Upper lobe of left lung (tissue), 4 donors: ENCODE measurements at regions not wholly inside any gene's neighbourhood (a gene's known extent, or its start where the extent isn't known, plus 50 kb on each side); places are given as distances from the start of the nearest gene placed in this dataset.

Experiments used
- CTCF ChIP-seq, 6 experiments: fragments of 450-650 bp in 4 of 6; fragments of 200-600 bp in 2 of 6; sonication (generic) in 2 of 6; IDR thresholded peaks; one replicate each; pipeline ENCODE4 v1.5.1; 2016 to 2019; ENCODE audit warnings: antibody characterized with exemption in 6 of 6
- EP300 ChIP-seq, 4 donors: sonication (generic); formaldehyde crosslinking; IDR thresholded peaks; one replicate each; pipeline ENCODE4 v1.5.1; 2017; ENCODE audit warnings: antibody characterized with exemption in 4 of 4, control low read depth in 2 of 4
- POLR2A ChIP-seq, 4 donors: fragments of 450-650 bp; IDR thresholded peaks; one replicate each; pipeline ENCODE4 v1.5.1; 2016 to 2017; ENCODE audit warnings: antibody characterized with exemption in 4 of 4, mild to moderate bottlenecking in 2 of 4
- POLR2AphosphoS5 ChIP-seq, 2 donors: sonication (generic); formaldehyde crosslinking; IDR thresholded peaks; one replicate each; pipeline ENCODE4 v1.5.1; 2017; ENCODE audit warnings: antibody characterized with exemption in 2 of 2

- TF ChIP-seq CTCF (IDR thresholded peaks at IDR 0.05) (no peak), POLR2A (IDR thresholded peaks at IDR 0.05) (no peak), POLR2AphosphoS5 (IDR thresholded peaks at IDR 0.05) (no peak), EP300 (IDR thresholded peaks at IDR 0.05) (no peak)
These were observed 497.4 kb downstream of the FSCB start for GRCh38 chr14:44009642-44010041.
